ENCODE measurements at regions not wholly inside any gene's neighbourhood (a gene's known extent, or its start where the extent isn't known, plus 50 kb on each side); places are given as distances from the start of the nearest gene placed in this dataset.

GRCh38 chr3:194995334-194995733 lies 275.6 kb downstream of the XXYLT1 start:
- no peak for DNase-seq (ENCODE audit: low read depth)

GRCh38 chr3:194995922-194996321 lies 275.0 kb downstream of the XXYLT1 start:
- DNase-seq (ENCODE audit: low read depth): no peak

GRCh38 chr3:194996746-194997145 lies 274.2 kb downstream of the XXYLT1 start:
- no peak for DNase-seq (ENCODE audit: low read depth)

GRCh38 chr3:194998417-194998816 lies 272.5 kb downstream of the XXYLT1 start:
- DNase-seq (ENCODE audit: low read depth): no peak

- no peak for DNase-seq (ENCODE audit: low read depth)
Observed at GRCh38 chr3:194998948-194999347, 272.0 kb downstream of the XXYLT1 start.

GRCh38 chr3:194999491-194999890 lies 271.5 kb downstream of the XXYLT1 start:
- DNase-seq (ENCODE audit: low read depth): no peak

- no peak for DNase-seq (ENCODE audit: low read depth)
Observed at GRCh38 chr3:195001261-195001660, 269.7 kb downstream of the XXYLT1 start.

- DNase-seq (ENCODE audit: low read depth): no peak
Observed at GRCh38 chr3:195001961-195002861, 268.7 kb downstream of the XXYLT1 start.

GRCh38 chr3:195003006-195003892 lies 267.7 kb downstream of the XXYLT1 start:
- no peak for DNase-seq (ENCODE audit: low read depth)

GRCh38 chr3:195003893-195004289 lies 267.1 kb downstream of the XXYLT1 start:
- DNase-seq (ENCODE audit: low read depth): no peak

GRCh38 chr3:195004512-195005250 lies 266.3 kb downstream of the XXYLT1 start:
- no peak for DNase-seq (ENCODE audit: low read depth)

- DNase-seq (ENCODE audit: low read depth): no peak
Observed at GRCh38 chr3:195005251-195005620, 265.7 kb downstream of the XXYLT1 start.

GRCh38 chr3:195005759-195006510 lies 265.0 kb downstream of the XXYLT1 start:
- DNase-seq (ENCODE audit: low read depth): no peak

GRCh38 chr3:195007151-195007550 lies 263.8 kb downstream of the XXYLT1 start:
- DNase-seq (ENCODE audit: low read depth): no peak

- no peak for DNase-seq (ENCODE audit: low read depth)
Observed at GRCh38 chr3:195007766-195008165, 263.2 kb downstream of the XXYLT1 start.

- DNase-seq (ENCODE audit: low read depth): no peak
Observed at GRCh38 chr3:195008816-195009215, 262.1 kb downstream of the XXYLT1 start.

GRCh38 chr3:195009616-195010015 lies 261.3 kb downstream of the XXYLT1 start:
- DNase-seq (ENCODE audit: low read depth): no peak

- DNase-seq (ENCODE audit: low read depth): no peak
Observed at GRCh38 chr3:195010551-195011100, 260.3 kb downstream of the XXYLT1 start.

- no peak for DNase-seq (ENCODE audit: low read depth)
Observed at GRCh38 chr3:195011231-195011834, 259.6 kb downstream of the XXYLT1 start.

- no peak for DNase-seq (ENCODE audit: low read depth)
Observed at GRCh38 chr3:195012100-195012499, 258.9 kb downstream of the XXYLT1 start.
